ENCODE measurements at regions not wholly inside any gene's neighbourhood (a gene's known extent, or its start where the extent isn't known, plus 50 kb on each side); places are given as distances from the start of the nearest gene placed in this dataset.
"Not testable (repeated sequence)": the region's sequence is repeated elsewhere in the genome, so short reads cannot be mapped to it uniquely, and the experiment has no call there.

DNA sequence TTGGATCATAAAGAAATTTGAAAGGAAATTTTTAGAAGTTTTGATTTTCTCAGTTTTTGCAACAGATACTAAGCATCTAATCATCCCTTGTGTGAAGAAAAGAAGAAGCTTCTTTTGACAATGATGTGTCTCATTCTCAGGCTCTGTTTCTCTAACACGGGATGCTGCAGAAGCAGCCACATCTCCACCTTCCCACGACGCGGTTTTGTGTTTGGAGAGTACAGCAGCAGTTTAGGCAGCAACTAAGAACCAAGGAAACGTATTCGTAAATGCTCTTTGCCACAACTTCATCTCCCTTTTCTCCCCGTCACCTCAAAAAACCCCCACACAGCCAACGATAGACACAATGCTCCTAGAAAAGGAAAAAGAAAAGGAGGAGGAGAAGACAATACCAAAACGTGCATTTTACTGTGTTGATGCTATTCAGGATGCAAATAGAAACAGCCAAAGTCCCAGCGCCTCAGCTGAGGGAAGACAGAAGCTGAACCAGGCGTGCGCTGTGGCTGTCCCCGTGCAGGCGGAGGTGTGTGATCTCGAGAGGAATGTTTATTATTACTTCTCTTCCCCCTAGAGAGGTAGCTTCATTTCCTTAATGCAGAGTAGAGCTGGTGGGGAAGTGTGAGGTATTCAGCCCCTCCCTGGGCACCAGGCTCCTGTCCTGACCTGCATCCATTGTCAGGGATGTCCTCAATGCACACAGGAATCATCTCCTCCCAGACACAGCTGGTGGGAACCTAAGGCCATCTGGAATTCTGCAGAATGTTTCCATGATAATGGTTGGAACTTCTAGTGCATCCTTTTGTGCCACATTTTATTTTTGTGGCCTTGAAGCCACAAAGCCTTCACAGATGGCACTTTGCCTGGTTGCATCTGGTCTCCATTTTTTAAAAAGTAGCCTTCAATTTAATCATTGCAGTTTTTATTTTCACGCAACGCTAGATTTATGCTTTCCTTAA is 174.6 kb upstream of the KLF6 start:
- DNase-seq (ENCODE audit: low spot score), result no peak

DNA sequence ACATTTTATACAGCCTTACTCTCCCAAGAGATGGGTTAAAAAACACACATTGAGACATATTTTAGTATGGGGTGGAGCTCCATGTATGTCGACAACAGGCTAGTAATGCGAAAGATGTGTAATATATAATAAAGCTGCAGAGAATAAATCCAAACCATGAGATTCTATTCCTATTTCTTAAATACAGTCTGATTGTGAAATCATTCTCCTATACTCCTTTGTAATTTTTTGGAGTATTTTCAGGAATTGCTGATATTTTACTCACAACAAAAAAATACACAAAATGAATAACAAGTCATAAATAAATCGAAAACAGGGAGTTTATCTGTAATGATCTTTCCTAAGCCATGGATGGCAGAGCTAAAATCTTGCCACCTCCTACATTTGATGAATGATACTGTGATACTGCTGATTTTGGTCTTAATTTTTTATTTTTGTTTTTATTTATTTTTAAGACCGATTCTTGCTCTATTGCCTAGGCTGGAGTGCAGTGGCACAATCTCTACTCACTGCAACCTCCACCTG is 173.5 kb upstream of the KLF6 start:
- no peak for DNase-seq (ENCODE audit: low spot score)

GRCh38 chr10:3955955-3956617 is 171.1 kb upstream of the KLF6 start:
- no peak for DNase-seq (ENCODE audit: low spot score)

DNA sequence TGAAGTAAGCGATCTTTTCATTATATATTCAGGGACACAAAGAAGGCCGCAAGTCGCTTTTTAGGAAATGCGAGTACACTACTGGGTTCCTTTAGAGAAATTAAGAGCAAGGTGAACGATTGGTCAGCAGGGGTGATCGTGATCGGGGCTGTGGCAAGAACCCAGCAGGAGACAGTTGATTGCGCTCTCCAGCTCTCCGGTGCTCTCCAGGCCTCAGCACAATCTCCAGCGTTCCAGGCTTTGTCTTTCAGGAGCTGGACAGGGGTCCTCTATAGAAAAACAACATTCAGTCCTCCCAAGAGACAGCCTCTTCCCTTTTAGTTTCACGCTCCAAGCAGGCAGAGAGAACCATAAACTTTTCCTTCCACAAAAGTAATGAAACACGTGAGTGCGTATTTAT is 170.5 kb upstream of the KLF6 start:
- no peak for DNase-seq (ENCODE audit: low spot score)

DNA sequence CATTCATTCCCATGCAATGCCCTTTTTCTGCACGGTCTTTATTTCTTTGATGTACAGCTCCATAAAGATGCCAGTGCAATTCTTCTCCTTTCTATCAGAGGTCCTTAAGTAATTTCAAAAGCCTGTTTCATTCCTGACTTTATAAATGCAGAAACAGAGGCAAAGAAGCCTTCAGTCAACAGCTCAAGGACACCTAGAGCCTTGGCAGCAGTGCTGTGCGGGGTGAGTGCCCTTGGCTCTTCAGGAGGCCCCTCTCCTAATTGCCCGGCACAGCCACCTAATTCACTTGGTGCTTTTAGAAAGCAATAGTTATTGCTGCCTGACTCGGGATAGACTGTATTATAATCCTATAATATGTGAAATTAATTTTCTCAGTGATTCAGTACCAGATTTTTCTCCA is 169.6 kb upstream of the KLF6 start:
- DNase-seq (ENCODE audit: low spot score), result no peak

DNA sequence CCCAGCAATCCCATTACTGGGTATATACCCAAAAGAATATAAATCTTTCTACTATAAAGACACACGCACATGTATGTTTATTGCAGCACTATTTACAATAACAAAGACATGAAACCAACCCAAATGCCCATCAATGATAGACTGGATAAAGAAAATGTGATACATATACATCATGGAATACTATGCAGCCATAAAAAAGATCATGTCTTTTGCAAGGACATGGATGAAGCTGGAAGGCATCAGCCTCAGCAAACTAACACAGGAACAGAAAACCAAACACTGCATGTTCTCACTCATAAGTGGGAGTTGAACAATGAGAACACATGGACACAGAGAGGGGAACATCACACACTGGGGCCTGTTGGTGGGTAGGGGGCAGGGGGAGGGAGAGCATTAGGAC is 169.0 kb upstream of the KLF6 start:
- not testable (repeated sequence) for DNase-seq (ENCODE audit: low spot score)

DNA sequence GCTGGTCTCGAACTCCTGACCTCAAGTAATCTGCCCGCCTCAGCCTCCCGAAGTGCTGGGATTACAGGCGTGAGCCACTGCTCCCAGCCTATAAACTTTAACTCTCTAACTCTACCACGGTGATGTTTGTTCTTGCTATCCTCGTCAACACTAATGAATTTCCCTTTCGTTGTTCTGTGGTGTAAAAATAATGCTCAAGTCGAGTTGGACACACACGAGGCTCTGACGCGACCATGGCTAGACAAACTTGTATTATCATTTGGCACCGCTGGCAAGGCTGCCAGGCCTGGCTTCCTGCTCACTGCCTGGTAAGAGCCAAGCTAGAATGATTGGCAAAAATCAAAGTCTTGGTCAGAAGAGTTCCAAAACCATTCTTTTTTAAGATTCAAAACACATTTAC is 167.0 kb upstream of the KLF6 start:
- DNase-seq (ENCODE audit: low spot score), result no peak

- DNase-seq (ENCODE audit: low spot score), result no peak
Measured at GRCh38 chr10:3950676-3951275, 165.8 kb upstream of the KLF6 start.

GRCh38 chr10:3949711-3950110 is 164.7 kb upstream of the KLF6 start:
- DNase-seq (ENCODE audit: low spot score), result no peak

DNA sequence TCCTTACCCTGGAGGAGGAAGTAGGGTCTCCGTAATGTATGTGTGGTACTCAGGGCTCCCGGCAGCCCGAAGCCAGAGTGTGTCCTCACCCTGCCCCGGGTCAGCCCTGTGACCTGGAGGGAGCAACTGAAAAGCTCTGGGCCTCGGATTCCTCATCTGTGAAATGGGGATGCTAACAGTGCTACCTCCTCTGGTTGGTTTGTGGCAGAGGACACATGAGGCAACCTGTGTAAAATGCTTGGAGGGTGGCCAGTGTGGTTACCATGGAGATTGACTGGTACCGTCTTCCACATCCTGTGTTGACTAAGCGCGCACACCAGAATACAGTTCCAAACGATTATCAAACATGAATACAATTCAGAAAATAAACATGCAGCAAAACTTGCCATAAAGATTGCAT is 163.8 kb upstream of the KLF6 start:
- DNase-seq (ENCODE audit: low spot score), result no peak

GRCh38 chr10:3946234-3947229 is 161.5 kb upstream of the KLF6 start:
- DNase-seq (ENCODE audit: low spot score), result no peak

- no peak for DNase-seq (ENCODE audit: low spot score)
Measured at GRCh38 chr10:3945026-3945425, 160.0 kb upstream of the KLF6 start.

DNA sequence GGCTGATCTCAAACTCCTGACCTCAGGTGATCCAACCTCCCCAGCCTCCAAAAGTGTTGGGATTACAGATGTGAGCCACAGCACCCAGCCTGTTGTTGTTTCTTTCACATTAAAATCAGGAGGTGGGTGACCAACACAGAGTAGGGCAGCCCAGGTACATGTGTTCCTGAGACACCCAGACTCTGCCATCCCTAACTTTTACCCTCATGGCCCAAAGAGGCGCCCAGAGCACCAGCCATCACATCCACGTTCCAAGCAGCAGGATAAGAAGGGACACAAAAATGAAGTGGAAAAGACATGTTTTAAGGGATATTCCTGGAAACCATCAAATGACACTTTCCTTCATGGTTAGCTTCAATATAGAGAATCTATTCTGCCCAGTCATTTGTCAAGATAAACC is 159.6 kb upstream of the KLF6 start:
- DNase-seq (ENCODE audit: low spot score), result no peak

GRCh38 chr10:3943695-3944257 is 158.8 kb upstream of the KLF6 start:
- no peak for DNase-seq (ENCODE audit: low spot score)

DNA sequence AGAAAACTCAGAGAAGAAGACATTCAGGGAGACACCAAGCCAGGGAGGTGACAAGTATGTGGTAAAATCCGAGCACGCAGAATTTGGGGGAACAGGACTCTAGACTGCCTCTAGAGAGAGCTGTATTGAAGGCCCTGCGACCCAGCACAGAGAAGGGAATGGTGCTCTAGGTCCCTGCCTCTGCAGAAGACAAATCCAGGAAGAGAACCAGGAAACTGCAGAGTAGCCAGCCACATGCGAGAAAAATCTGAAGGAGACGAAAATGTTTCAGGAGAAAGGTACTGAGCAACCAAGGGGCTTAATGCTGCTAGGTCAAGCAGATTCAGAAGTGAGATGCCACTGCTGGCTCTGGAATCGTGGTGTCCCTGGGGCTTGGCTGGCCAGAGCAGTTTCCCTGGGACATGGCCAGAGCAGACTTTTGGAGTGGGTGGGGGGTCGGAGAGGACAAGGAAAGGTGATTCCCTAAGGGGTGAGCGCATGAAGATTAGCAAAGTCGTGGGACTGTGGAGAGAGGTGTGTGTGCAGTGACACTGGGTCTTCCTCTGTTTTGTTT is 158.0 kb upstream of the KLF6 start:
- DNase-seq (ENCODE audit: low spot score), result no peak

DNA sequence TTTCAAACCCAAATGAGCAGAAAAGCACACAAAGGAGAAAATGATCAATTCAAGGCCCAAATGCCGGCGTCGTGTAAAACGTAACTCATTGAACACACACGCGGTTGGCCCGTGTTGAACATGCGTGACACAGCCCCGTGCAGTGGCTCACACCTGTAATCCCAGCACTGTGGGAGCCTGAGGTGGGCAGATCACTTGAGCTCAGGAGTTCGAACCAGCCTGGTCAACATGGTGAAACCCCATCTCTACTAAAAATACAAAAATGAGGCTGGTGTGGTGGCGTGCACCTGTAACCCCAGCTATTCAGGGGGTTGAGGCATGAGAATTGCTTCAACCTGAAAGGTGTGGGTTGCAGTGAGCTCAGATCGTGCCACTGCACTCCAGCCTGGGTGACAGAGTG is 156.7 kb upstream of the KLF6 start:
- DNase-seq (ENCODE audit: low spot score), result no peak

GRCh38 chr10:3936422-3937040 is 151.5 kb upstream of the KLF6 start:
- DNase-seq (ENCODE audit: low spot score), result no peak

DNA sequence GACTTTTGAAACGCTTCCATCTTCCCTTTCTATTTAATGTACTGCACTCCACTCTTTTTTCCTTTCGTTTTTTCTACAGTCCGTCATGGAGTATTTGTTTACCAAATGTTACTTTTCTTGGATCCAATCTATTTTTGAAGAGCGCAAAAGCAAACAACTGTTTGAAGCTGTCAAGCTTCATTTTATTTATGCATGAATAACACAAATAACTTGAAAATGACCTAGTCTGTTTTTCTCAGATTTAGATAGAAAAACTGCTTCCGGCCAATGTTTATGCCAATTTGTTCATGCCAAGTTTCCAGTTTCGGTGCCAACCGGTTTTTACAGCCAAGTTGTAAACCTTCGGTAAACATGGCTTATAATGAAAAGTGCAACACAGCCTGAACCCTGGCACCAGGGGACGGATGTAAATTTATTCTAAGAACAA is 150.9 kb upstream of the KLF6 start:
- peak; percentile 4 for DNase-seq (ENCODE audit: low spot score)

DNA sequence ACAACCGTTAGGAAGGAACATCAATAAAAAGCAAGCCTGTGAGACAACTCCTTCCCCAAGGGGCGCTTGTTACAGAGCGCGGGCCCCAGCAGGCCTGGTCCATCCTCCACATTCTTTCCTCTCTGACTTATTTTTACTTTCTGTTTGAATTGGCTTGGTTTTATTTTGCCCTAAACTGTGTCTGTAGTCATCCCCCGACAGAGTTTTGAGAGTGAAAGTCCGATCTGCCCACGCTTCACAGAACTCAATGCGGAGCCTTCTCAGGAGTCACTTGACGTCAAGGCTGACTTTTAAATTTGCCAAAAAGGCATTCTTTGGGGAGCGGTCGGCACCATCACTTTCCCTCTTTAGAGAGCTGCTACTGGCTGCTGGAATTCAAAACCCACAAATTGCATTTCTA is 150.1 kb upstream of the KLF6 start:
- DNase-seq (ENCODE audit: low spot score), result peak; percentile 20

GRCh38 chr10:3933733-3934132 is 148.7 kb upstream of the KLF6 start:
- no peak for DNase-seq (ENCODE audit: low spot score)
